ENCODE measurements at regions not wholly inside any gene's neighbourhood (a gene's known extent, or its start where the extent isn't known, plus 50 kb on each side); places are given as distances from the start of the nearest gene placed in this dataset.

DNA sequence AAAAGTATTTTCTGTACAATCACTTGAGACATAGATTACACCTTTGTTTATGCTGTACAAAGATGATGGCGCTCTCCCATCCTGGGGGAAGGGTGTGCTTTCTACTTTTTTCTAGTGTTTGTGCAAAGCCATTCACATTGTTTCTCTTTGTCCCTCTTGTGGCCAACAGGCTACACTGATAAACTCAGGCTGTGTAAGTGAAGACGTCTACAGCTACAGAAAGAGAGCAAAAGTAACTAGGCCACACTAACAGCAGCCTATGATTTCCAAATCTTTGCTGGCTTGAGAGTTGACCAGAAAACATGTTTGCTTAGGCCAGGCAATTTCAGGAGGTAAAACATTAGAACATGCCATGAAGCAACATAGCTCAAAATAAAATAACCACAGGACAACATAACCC, 75.1 kb downstream of the FOXB1 start:
- in situ Hi-C loops (cut with MboI; ENCODE audit: low pct_unique_long_range_greater_than_20kb, low sequenced_read_pairs, unreplicated experiment): no loop called here
- TF ChIP-seq, protein P1, sequence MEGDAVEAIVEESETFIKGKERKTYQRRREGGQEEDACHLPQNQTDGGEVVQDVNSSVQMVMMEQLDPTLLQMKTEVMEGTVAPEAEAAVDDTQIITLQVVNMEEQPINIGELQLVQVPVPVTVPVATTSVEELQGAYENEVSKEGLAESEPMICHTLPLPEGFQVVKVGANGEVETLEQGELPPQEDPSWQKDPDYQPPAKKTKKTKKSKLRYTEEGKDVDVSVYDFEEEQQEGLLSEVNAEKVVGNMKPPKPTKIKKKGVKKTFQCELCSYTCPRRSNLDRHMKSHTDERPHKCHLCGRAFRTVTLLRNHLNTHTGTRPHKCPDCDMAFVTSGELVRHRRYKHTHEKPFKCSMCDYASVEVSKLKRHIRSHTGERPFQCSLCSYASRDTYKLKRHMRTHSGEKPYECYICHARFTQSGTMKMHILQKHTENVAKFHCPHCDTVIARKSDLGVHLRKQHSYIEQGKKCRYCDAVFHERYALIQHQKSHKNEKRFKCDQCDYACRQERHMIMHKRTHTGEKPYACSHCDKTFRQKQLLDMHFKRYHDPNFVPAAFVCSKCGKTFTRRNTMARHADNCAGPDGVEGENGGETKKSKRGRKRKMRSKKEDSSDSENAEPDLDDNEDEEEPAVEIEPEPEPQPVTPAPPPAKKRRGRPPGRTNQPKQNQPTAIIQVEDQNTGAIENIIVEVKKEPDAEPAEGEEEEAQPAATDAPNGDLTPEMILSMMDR (IDR thresholded peaks at IDR 0.05; ENCODE audit: extremely low read depth, insufficient read depth, missing control alignments): peak; percentile 25
- DNase-seq (ENCODE audit: low spot score): no peak

GRCh38 chr15:60081976-60082375, 77.9 kb downstream of the FOXB1 start:
- in situ Hi-C loops (cut with MboI; ENCODE audit: low pct_unique_long_range_greater_than_20kb, low sequenced_read_pairs, unreplicated experiment): no loop called here
- TF ChIP-seq, protein P1 (IDR thresholded peaks at IDR 0.05; ENCODE audit: extremely low read depth, insufficient read depth, missing control alignments): no peak
- DNase-seq (ENCODE audit: low spot score): no peak

DNA sequence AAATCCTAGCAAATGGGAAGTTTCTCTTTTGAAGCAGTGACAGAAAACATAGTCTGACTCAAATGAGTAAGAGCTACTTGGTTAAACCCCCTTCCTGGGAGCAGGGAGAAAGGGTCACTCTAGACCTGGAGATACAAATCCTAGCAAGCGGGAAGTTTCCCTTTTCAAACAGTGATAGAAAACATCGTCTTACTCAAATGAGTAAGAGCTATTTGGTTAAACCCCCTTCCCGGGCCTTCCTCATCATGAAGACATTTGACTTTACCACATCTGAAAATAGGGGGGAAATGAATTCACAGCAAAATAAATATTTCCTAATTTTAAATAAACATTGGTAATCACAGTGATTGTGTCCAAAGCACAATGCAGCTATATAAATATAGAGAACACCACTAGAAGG, 79.2 kb downstream of the FOXB1 start:
- DNase-seq (ENCODE audit: low spot score): no peak
- in situ Hi-C loops (cut with MboI; ENCODE audit: low pct_unique_long_range_greater_than_20kb, low sequenced_read_pairs, unreplicated experiment): no loop called here
- TF ChIP-seq, protein P1 (IDR thresholded peaks at IDR 0.05; ENCODE audit: extremely low read depth, insufficient read depth, missing control alignments): no peak

DNA sequence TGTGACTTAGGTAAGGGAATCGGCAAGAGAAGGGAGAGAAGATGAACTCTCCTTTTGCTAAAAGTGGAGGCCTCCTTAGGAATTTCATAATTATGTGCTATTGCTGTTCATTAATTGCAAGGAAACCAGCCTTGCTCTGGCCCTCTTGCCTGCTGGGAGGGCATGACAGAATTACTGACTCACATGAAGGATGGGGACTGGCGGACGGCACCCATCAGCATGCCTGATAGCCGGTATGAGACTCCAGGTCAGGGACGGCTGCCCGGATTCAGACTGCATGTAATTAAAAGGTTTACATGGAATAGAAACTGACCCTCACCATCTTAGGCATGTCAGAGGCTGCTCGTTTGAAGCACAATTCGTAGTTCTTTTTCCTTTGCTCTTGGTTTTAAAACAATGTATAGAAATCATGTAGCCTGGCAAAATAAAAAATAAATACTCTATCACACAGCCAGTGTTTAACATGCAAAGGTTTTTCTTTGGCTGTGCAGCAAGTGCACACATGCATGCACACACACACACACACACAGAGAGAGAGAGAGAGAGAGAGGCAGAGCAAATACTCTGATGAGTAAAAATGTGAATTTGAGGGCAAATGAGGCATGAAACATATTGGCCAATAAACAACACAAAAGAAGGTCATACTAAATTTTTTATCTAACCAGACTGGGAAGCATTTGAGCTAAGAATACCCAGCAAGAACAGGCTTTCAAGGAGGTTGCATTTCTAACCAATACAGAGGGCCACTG, 82.7 kb downstream of the FOXB1 start:
- in situ Hi-C loops (cut with MboI; ENCODE audit: low pct_unique_long_range_greater_than_20kb, low sequenced_read_pairs, unreplicated experiment): no loop called here
- DNase-seq (ENCODE audit: low spot score): no peak

GRCh38 chr15:60087561-60087960, 83.5 kb downstream of the FOXB1 start:
- no peak for DNase-seq (ENCODE audit: low spot score)
- TF ChIP-seq, protein P1 (IDR thresholded peaks at IDR 0.05; ENCODE audit: extremely low read depth, insufficient read depth, missing control alignments): no peak
- in situ Hi-C loops (cut with MboI; ENCODE audit: low pct_unique_long_range_greater_than_20kb, low sequenced_read_pairs, unreplicated experiment): no loop called here

More for the DNA sequence above, 82.7 kb downstream of the FOXB1 start:
- TF ChIP-seq, protein P1 (IDR thresholded peaks at IDR 0.05; ENCODE audit: extremely low read depth, insufficient read depth, missing control alignments): no peak

DNA sequence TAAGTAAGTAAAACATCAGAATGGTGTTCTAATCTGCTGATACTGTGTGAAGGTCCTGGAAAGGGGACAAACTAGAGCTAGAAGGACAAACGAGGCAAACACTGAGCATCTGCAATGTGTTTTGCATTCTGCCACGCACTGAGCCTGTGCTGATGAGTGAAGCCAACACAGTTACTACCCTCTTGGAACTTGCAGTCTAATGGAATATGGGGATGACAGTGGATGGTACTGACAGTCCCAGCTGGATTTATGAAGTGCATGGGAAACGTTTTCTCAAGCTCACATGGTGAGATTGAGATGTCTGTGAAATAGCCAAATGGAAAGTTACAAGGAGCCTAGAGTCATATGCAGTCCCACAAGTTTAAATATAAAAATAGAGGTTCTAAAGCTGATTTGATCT, 86.6 kb downstream of the FOXB1 start:
- TF ChIP-seq, protein P1 (IDR thresholded peaks at IDR 0.05; ENCODE audit: extremely low read depth, insufficient read depth, missing control alignments): no peak
- in situ Hi-C loops (cut with MboI; ENCODE audit: low pct_unique_long_range_greater_than_20kb, low sequenced_read_pairs, unreplicated experiment): no loop called here
- no peak for DNase-seq (ENCODE audit: low spot score)

Measured in GM13977 (cell line).